HEK293 (cell line): ENCODE measurements at regions not wholly inside any gene's neighbourhood (a gene's known extent, or its start where the extent isn't known, plus 50 kb on each side); places are given as distances from the start of the nearest gene placed in this dataset.

Source experiments
- CTCF ChIA-PET: fragments of 350-600 bp; formaldehyde crosslinking; extraction: SDS; loops from one replicate; lab custom pipeline; 2021; ENCODE audit warnings: antibody characterized with exemption; lab: Yijun Ruan, JAX
- POLR2A ChIA-PET: fragments of 300-600 bp; formaldehyde crosslinking; extraction: SDS; loops from one replicate; lab custom pipeline; 2020; ENCODE audit warnings: antibody characterized with exemption, inconsistent platforms; lab: Yijun Ruan, JAX
- H3K27ac ChIP-seq: fragments of 200-500 bp; sonication (Bioruptor generic); 2 replicates; pipeline ENCODE4 v1.5.1; 2014; ENCODE audit warnings: low read depth, low read length, control low read depth, inconsistent platforms; ENCODE audit errors: extremely low read depth
- H3K36me3 ChIP-seq, 2 experiments: fragments of 200-500 bp in 1 of 2; sonication (Bioruptor generic) in 1 of 2; 1 replicate in 1 of 2; 2 replicates in 1 of 2; pipeline ENCODE4 v1.5.1; 2014 to 2017; ENCODE audit warnings: inconsistent platforms in 2 of 2, low read length in 2 of 2; ENCODE audit not compliant: control insufficient read depth in 2 of 2, insufficient read depth in 1 of 2
- H3K4me1 ChIP-seq: fragments of 200-500 bp; sonication (Bioruptor generic); 2 replicates; pipeline ENCODE4 v1.5.1; 2014; ENCODE audit warnings: mild to moderate bottlenecking, low read length, inconsistent platforms; ENCODE audit not compliant: control insufficient read depth, insufficient read depth
- H3K4me3 ChIP-seq: 2 replicates; pipeline ENCODE4 v1.5.1; 2011; ENCODE audit warnings: low read depth, mild to moderate bottlenecking, control low read depth, low read length, moderate library complexity
- H3K9me3 ChIP-seq: fragments of 200-500 bp; sonication (Bioruptor generic); 2 replicates; pipeline ENCODE4 v1.5.1; 2014; ENCODE audit warnings: low read depth, low read length, inconsistent platforms; ENCODE audit not compliant: control insufficient read depth, insufficient read depth
- IKZF3 ChIP-seq: fragments of 450-650 bp; IDR thresholded peaks from 2 replicates; pipeline ENCODE4 v1.5.0; 2018; ENCODE audit warnings: missing biosample characterization, mild to moderate bottlenecking, missing genetic modification characterization, moderate library complexity
- OVOL3 ChIP-seq: fragments of 450-650 bp; formaldehyde crosslinking; IDR thresholded peaks from 2 replicates; pipeline ENCODE4 v1.5.1; 2016; ENCODE audit warnings: missing biosample characterization, missing genetic modification characterization
- ZBTB49 ChIP-seq: fragments of 450-650 bp; formaldehyde crosslinking; IDR thresholded peaks from 2 replicates; pipeline ENCODE4 v1.5.1; 2016; ENCODE audit warnings: missing biosample characterization, missing genetic modification characterization, low read depth
- ZNF132 ChIP-seq: fragments of 450-650 bp; formaldehyde crosslinking; IDR thresholded peaks from 2 replicates; pipeline ENCODE4 v1.5.1; 2017; ENCODE audit warnings: missing biosample characterization, missing genetic modification characterization, borderline replicate concordance
- ZNF175 ChIP-seq: fragments of 450-650 bp; formaldehyde crosslinking; IDR thresholded peaks from 2 replicates; pipeline ENCODE4 v1.5.1; 2016; ENCODE audit warnings: missing biosample characterization, missing genetic modification characterization
- ZNF518A ChIP-seq: fragments of 450-650 bp; formaldehyde crosslinking; conservative IDR thresholded peaks from 2 replicates; pipeline ENCODE4 v1.5.1; 2016; ENCODE audit warnings: low read depth, missing biosample characterization, missing genetic modification characterization
- ZSCAN16 ChIP-seq: fragments of 450-650 bp; formaldehyde crosslinking; IDR thresholded peaks from 2 replicates; pipeline ENCODE4 v1.5.1; 2016; ENCODE audit warnings: missing biosample characterization, missing genetic modification characterization
- ZSCAN23 ChIP-seq: fragments of 450-650 bp; formaldehyde crosslinking; IDR thresholded peaks from 2 replicates; pipeline ENCODE4 v1.5.1; 2016; ENCODE audit warnings: missing biosample characterization, missing genetic modification characterization

GRCh38 chr15:81425905-81426304 is 51.9 kb upstream of the TMC3 start:
- Histone ChIP-seq H3K4me3 (no peak overlapping the region), H3K36me3 (no peaks in the 10 kb centered on the region), H3K27ac (no peak overlapping the region), H3K9me3 (no peaks in the 10 kb centered on the region), H3K4me1 (no peaks in the 10 kb centered on the region)
- ChIA-PET CTCF (interaction anchor here (0.7 kb wide), 1 partner anchor 96 kb away, joined by 3 read pairs; no protein-coding TSS in a partner anchor), POLR2A (no interaction called here)
- TF ChIP-seq ZNF518A (tag by site-specific recombination), result no peak
- no peak for TF ChIP-seq ZSCAN16 (tag by site-specific recombination)
- TF ChIP-seq ZNF132 (tag by site-specific recombination), result no peak
- TF ChIP-seq ZSCAN23 (tag by site-specific recombination), result no peak
- no peak for TF ChIP-seq IKZF3
- TF ChIP-seq ZNF175 (tag by site-specific recombination), result no peak
- no peak for TF ChIP-seq OVOL3
- no peak for TF ChIP-seq ZBTB49 (tag by site-specific recombination)
